Endothelial cell of umbilical vein (primary cell): ENCODE measurements at regions not wholly inside any gene's neighbourhood (a gene's known extent, or its start where the extent isn't known, plus 50 kb on each side); places are given as distances from the start of the nearest gene placed in this dataset.

ENCODE experiments used
- BruUV-seq: library from RNA; stranded (reverse); fragments of 400-500 nt; replicated peaks from 2 replicates; lab custom pipeline; 2021; lab: Mats Ljungman, UMichigan
- CTCF ChIA-PET: fragments of 300-600, 350-600 bp; sonication (Branson Sonifier 250); formaldehyde crosslinking; loops from one replicate; lab custom pipeline; 2021; ENCODE audit warnings: antibody characterized with exemption, inconsistent platforms; lab: Charles Lee
- POLR2A ChIA-PET: fragments of 300-600, 350-600 bp; sonication (Branson Sonifier 250); formaldehyde crosslinking; loops from one replicate; lab custom pipeline; 2021; ENCODE audit warnings: antibody characterized with exemption, inconsistent platforms; lab: Charles Lee
- DNase-seq: peaks from one replicate; pipeline ENCODE4 v3.0.0-alpha.2; 2011; ENCODE audit warnings: low read depth, low spot score
- FAIRE-seq: peaks from 2 replicates; lab custom pipeline; 2011; peaks lifted over from hg19 to GRCh38; lab: Jason Lieb, UNC
- H2AFZ ChIP-seq: 2 replicates; pipeline ENCODE4 v1.6.0; 2012; ENCODE audit warnings: low read depth, low read length, control low read depth, inconsistent platforms
- H3K27ac ChIP-seq: 2 replicates; pipeline ENCODE4 v1.5.1; 2011; ENCODE audit warnings: low read depth, mild to moderate bottlenecking, control low read depth, low read length, moderate library complexity; ENCODE audit not compliant: insufficient read depth
- H3K27me3 ChIP-seq, 2 experiments: 2 replicates each; pipeline versions ENCODE4 v1.6.0 to v1.6.1; 2011; ENCODE audit warnings: low read length in 2 of 2, mixed read lengths in 1 of 2; ENCODE audit not compliant: control insufficient read depth in 2 of 2, insufficient read depth in 2 of 2
- H3K36me3 ChIP-seq, 2 experiments: 2 replicates in 1 of 2; 3 replicates in 1 of 2; pipeline ENCODE4 v1.5.1; 2011; ENCODE audit warnings: low read length in 2 of 2, mild to moderate bottlenecking in 1 of 2, moderate library complexity in 1 of 2; ENCODE audit not compliant: control insufficient read depth in 2 of 2, insufficient read depth in 2 of 2; ENCODE audit errors: extremely low read depth in 1 of 2
- H3K4me1 ChIP-seq: 3 replicates; pipeline ENCODE4 v1.5.1; 2011; ENCODE audit warnings: mild to moderate bottlenecking, low read length; ENCODE audit not compliant: control insufficient read depth, insufficient read depth; ENCODE audit errors: extremely low read depth
- H3K4me2 ChIP-seq: 2 replicates; pipeline ENCODE4 v1.6.1; 2011; ENCODE audit warnings: low read length, control low read depth, mixed read lengths; ENCODE audit not compliant: insufficient read depth
- H3K4me3 ChIP-seq, 3 experiments: fragments of 200-600 bp in 1 of 3; sonication (generic), shearing (Covaris generic) in 1 of 3; replicated peaks in 1 of 3; 2 replicates each; pipeline ENCODE4 v1.5.1; 2011 to 2016; ENCODE audit warnings: control low read depth in 3 of 3, low read length in 3 of 3, mild to moderate bottlenecking in 2 of 3, inconsistent platforms in 1 of 3, low read depth in 1 of 3, moderate library complexity in 1 of 3; ENCODE audit not compliant: insufficient read depth in 1 of 3
- H3K79me2 ChIP-seq: 2 replicates; pipeline ENCODE4 v1.6.0; 2012; ENCODE audit warnings: low read length, inconsistent platforms; ENCODE audit not compliant: control insufficient read depth, insufficient read depth
- H3K9ac ChIP-seq: replicated peaks from 2 replicates; pipeline ENCODE3; 2011; ENCODE audit warnings: low read length, control low read depth; ENCODE audit not compliant: insufficient read depth; ENCODE audit errors: extremely low read depth
- H3K9me1 ChIP-seq: replicated peaks from 3 replicates; pipeline ENCODE4 v1.6.0; 2011; ENCODE audit warnings: mild to moderate bottlenecking, low read length; ENCODE audit not compliant: control insufficient read depth, insufficient read depth; ENCODE audit errors: extremely low read depth
- H3K9me3 ChIP-seq: replicated peaks from 2 replicates; pipeline ENCODE4 v1.5.1; 2012; ENCODE audit warnings: low read length, inconsistent platforms; ENCODE audit not compliant: control insufficient read depth, insufficient read depth
- H4K20me1 ChIP-seq: replicated peaks from 2 replicates; pipeline ENCODE3; 2011; ENCODE audit warnings: mild to moderate bottlenecking, low read length; ENCODE audit not compliant: control insufficient read depth, insufficient read depth; ENCODE audit errors: extremely low read depth
- CTCF ChIP-seq, 2 donors: IDR thresholded peaks; 1 replicate in 1 of 2; 2 replicates in 1 of 2; pipeline ENCODE4 v1.5.1; 2011; ENCODE audit warnings: low read length in 2 of 2, mild to moderate bottlenecking in 2 of 2, moderate library complexity in 2 of 2, control low read depth in 1 of 2, inconsistent platforms in 1 of 2, low read depth in 1 of 2; ENCODE audit not compliant: insufficient read depth in 1 of 2; ENCODE audit errors: extremely low read depth in 1 of 2
- EZH2 ChIP-seq: IDR thresholded peaks from 2 replicates; pipeline ENCODE4 v1.6.1; 2012; ENCODE audit warnings: borderline replicate concordance, low read depth, mild to moderate bottlenecking, moderate library complexity, low read length, inconsistent platforms; ENCODE audit not compliant: severe bottlenecking
- GATA2 ChIP-seq: IDR thresholded peaks from 2 replicates; pipeline ENCODE4 v1.7.0; 2011; ENCODE audit warnings: low read depth, mild to moderate bottlenecking, moderate library complexity, mixed read lengths, low read length; ENCODE audit not compliant: insufficient read length, insufficient read depth
- JUN ChIP-seq: IDR thresholded peaks from 2 replicates; pipeline ENCODE4 v1.6.1; 2011; ENCODE audit warnings: borderline replicate concordance, low read depth; ENCODE audit not compliant: insufficient read length, insufficient read depth
- MYC ChIP-seq: IDR thresholded peaks from one replicate; pipeline ENCODE4 v1.6.1; 2011; ENCODE audit warnings: mild to moderate bottlenecking, low read depth, low read length
- POLR2A ChIP-seq: IDR thresholded peaks from 2 replicates; pipeline ENCODE4 v1.6.1; 2012; ENCODE audit warnings: low read depth, mild to moderate bottlenecking, control low read depth, low read length
- POLR2AphosphoS5 ChIP-seq: IDR thresholded peaks from 2 replicates; pipeline ENCODE4 v1.6.1; 2012; ENCODE audit warnings: low read depth, mild to moderate bottlenecking, control low read depth, low read length, moderate library complexity; ENCODE audit not compliant: insufficient read depth
- dilution Hi-C: fragments of 300-500 bp; cut with MboI; formaldehyde crosslinking; loops from one replicate; pipeline ENCODE4 v1.15.0; 2019; ENCODE audit warnings: low sequenced_read_pairs; ENCODE audit not compliant: extremely low pct_ligation_motif_present
- intact Hi-C: fragments of 100-400 bp; cut with micrococcal nuclease; formaldehyde crosslinking; loops from one replicate; pipeline ENCODE4 v1.10.0; 2022
- TF ChIP-seq, protein P1 (sequence below): IDR thresholded peaks from 2 replicates; pipeline ENCODE4 v1.6.1; 2011; ENCODE audit not compliant: insufficient read depth, insufficient read length

- no peak overlapping the region for H3K9ac ChIP-seq
- no peaks in the 10 kb centered on the region for H3K79me2 ChIP-seq
- no peak overlapping the region for H2AFZ ChIP-seq
- no peaks in the 10 kb centered on the region for H3K9me1 ChIP-seq
- ChIA-PET CTCF (no interaction called here), POLR2A (no interaction called here)
- no peaks in the 10 kb centered on the region for H3K4me1 ChIP-seq
- intact Hi-C loops (no loop called here), dilution Hi-C loops (no loop called here)
- peaks cover 0 to 4% of the 10 kb centered on the region in 2 experiments for H3K27me3 ChIP-seq
- TF ChIP-seq POLR2A (no peak), CTCF (IDR thresholded peaks at IDR 0.05; ENCODE audit: extremely low read depth in 1 of 2, insufficient read depth in 1 of 2, low read depth in 1 of 2, low read length in 2 of 2) (no peak), POLR2AphosphoS5 (no peak), EZH2 (no peak), JUN (no peak), MYC (no peak), GATA2 (no peak)
- TF ChIP-seq, protein P1, sequence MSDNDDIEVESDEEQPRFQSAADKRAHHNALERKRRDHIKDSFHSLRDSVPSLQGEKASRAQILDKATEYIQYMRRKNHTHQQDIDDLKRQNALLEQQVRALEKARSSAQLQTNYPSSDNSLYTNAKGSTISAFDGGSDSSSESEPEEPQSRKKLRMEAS: no peak
- no peak overlapping the region for H3K4me3 ChIP-seq
- no peak overlapping the region for H3K4me2 ChIP-seq
- H3K36me3 ChIP-seq: no peaks in the 10 kb centered on the region
- H3K27ac ChIP-seq: no peak overlapping the region
- DNase-seq (no peak), FAIRE-seq (no peak)
- H4K20me1 ChIP-seq: no peaks in the 10 kb centered on the region
- H3K9me3 ChIP-seq: no peaks in the 10 kb centered on the region
- BruUV-seq: no TSS peak
These were observed 539.2 kb downstream of the MN1 start for GRCh38 chr22:27262361-27262760.
